ENCODE measurements at regions not wholly inside any gene's neighbourhood (a gene's known extent, or its start where the extent isn't known, plus 50 kb on each side); places are given as distances from the start of the nearest gene placed in this dataset.

GRCh38 chr10:109104806-109105205, 818.5 kb downstream of the XPNPEP1 start:
- H3K4me3 ChIP-seq (ENCODE audit: low read depth in 2 of 2, low read length in 2 of 2): no peak overlapping the region
- H3K9me3 ChIP-seq (ENCODE audit: control insufficient read depth, insufficient read depth, low read depth, low read length): no peaks in the 10 kb centered on the region; the same call in 1 of the 2 replicates
- DNase-seq (ENCODE audit: low read depth, low spot score) (no peak), ATAC-seq (no peak)
- no peaks in the 10 kb centered on the region for H3K27me3 ChIP-seq (ENCODE audit: control insufficient read depth, insufficient read depth, low read length)
- no peaks in the 10 kb centered on the region for H3K36me3 ChIP-seq (ENCODE audit: control insufficient read depth, insufficient read depth, low read length)
- CTCF ChIA-PET: no interaction called here
- intact Hi-C loops (cut with micrococcal nuclease; ENCODE audit: unreplicated experiment) (no loop called here), in situ Hi-C loops (cut with HindIII; ENCODE audit: low pct_unique_long_range_greater_than_20kb, low sequenced_read_pairs) (no loop called here)
- no TSS peak for BruUV-seq (replicated peaks)
- no peak overlapping the region for H3K27ac ChIP-seq (ENCODE audit: low read length)
- POLR2A ChIA-PET: no interaction called here
- TF ChIP-seq POLR2AphosphoS5 (IDR thresholded peaks at IDR 0.05; ENCODE audit: low read depth, low read length): no peak
- TF ChIP-seq SIN3A (IDR thresholded peaks at IDR 0.05; ENCODE audit: borderline replicate concordance, insufficient read depth, low read depth, low read length): no peak
- TF ChIP-seq TCF7L2 (IDR thresholded peaks at IDR 0.05; ENCODE audit: low read depth, low read length): no peak
- TF ChIP-seq, protein P1, sequence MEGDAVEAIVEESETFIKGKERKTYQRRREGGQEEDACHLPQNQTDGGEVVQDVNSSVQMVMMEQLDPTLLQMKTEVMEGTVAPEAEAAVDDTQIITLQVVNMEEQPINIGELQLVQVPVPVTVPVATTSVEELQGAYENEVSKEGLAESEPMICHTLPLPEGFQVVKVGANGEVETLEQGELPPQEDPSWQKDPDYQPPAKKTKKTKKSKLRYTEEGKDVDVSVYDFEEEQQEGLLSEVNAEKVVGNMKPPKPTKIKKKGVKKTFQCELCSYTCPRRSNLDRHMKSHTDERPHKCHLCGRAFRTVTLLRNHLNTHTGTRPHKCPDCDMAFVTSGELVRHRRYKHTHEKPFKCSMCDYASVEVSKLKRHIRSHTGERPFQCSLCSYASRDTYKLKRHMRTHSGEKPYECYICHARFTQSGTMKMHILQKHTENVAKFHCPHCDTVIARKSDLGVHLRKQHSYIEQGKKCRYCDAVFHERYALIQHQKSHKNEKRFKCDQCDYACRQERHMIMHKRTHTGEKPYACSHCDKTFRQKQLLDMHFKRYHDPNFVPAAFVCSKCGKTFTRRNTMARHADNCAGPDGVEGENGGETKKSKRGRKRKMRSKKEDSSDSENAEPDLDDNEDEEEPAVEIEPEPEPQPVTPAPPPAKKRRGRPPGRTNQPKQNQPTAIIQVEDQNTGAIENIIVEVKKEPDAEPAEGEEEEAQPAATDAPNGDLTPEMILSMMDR (IDR thresholded peaks at IDR 0.05): no peak
- TF ChIP-seq, protein P2, sequence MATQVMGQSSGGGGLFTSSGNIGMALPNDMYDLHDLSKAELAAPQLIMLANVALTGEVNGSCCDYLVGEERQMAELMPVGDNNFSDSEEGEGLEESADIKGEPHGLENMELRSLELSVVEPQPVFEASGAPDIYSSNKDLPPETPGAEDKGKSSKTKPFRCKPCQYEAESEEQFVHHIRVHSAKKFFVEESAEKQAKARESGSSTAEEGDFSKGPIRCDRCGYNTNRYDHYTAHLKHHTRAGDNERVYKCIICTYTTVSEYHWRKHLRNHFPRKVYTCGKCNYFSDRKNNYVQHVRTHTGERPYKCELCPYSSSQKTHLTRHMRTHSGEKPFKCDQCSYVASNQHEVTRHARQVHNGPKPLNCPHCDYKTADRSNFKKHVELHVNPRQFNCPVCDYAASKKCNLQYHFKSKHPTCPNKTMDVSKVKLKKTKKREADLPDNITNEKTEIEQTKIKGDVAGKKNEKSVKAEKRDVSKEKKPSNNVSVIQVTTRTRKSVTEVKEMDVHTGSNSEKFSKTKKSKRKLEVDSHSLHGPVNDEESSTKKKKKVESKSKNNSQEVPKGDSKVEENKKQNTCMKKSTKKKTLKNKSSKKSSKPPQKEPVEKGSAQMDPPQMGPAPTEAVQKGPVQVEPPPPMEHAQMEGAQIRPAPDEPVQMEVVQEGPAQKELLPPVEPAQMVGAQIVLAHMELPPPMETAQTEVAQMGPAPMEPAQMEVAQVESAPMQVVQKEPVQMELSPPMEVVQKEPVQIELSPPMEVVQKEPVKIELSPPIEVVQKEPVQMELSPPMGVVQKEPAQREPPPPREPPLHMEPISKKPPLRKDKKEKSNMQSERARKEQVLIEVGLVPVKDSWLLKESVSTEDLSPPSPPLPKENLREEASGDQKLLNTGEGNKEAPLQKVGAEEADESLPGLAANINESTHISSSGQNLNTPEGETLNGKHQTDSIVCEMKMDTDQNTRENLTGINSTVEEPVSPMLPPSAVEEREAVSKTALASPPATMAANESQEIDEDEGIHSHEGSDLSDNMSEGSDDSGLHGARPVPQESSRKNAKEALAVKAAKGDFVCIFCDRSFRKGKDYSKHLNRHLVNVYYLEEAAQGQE (IDR thresholded peaks at IDR 0.05; ENCODE audit: insufficient read depth in 1 of 2, low read depth in 2 of 2, low read length in 1 of 2): no peak
- H3K4me1 ChIP-seq (ENCODE audit: control insufficient read depth, insufficient read depth, low read length): no peaks in the 10 kb centered on the region

DNA sequence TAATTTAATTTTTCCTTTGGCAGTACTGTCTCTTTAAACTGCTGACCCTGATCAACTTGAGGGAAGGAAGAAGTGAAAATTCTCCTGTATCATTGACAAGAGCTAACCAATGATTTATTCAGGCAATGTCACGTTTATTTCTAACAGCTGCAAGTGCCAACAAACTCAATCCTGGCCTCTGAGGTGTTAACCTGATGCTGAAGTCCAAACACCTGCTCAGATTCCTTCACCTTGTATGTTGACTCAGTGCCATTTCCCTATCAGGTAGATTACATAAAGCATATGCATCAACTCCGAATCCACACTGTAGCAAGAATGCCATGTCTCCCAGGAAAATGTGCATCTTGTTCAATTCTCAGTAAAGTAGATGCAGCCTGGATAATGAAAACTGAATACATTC, 820.0 kb downstream of the XPNPEP1 start:
- Histone ChIP-seq H3K4me1 (ENCODE audit: control insufficient read depth, insufficient read depth, low read length) (no peaks in the 10 kb centered on the region), H3K27me3 (ENCODE audit: control insufficient read depth, insufficient read depth, low read length) (no peaks in the 10 kb centered on the region), H3K9me3 (ENCODE audit: control insufficient read depth, insufficient read depth, low read depth, low read length) (no peaks in the 10 kb centered on the region; the same call in 1 of the 2 replicates), H3K36me3 (ENCODE audit: control insufficient read depth, insufficient read depth, low read length) (no peaks in the 10 kb centered on the region), H3K4me3 (ENCODE audit: low read depth in 2 of 2, low read length in 2 of 2) (no peak overlapping the region), H3K27ac (ENCODE audit: low read length) (no peak overlapping the region)
- BruUV-seq (replicated peaks): no TSS peak
- DNase-seq (ENCODE audit: low read depth, low spot score) (no peak), ATAC-seq (no peak)
- ChIA-PET POLR2A (no interaction called here), CTCF (no interaction called here)
- in situ Hi-C loops (cut with HindIII; ENCODE audit: low pct_unique_long_range_greater_than_20kb, low sequenced_read_pairs) (no loop called here), intact Hi-C loops (cut with micrococcal nuclease; ENCODE audit: unreplicated experiment) (no loop called here)
- TF ChIP-seq, protein P1 (IDR thresholded peaks at IDR 0.05): no peak
- TF ChIP-seq POLR2AphosphoS5 (IDR thresholded peaks at IDR 0.05; ENCODE audit: low read depth, low read length) (no peak), SIN3A (IDR thresholded peaks at IDR 0.05; ENCODE audit: borderline replicate concordance, insufficient read depth, low read depth, low read length) (no peak), TCF7L2 (IDR thresholded peaks at IDR 0.05; ENCODE audit: low read depth, low read length) (no peak)
- TF ChIP-seq, protein P2 (IDR thresholded peaks at IDR 0.05; ENCODE audit: insufficient read depth in 1 of 2, low read depth in 2 of 2, low read length in 1 of 2): no peak

Data from Panc1 (cell line).